ENCODE measurements at regions not wholly inside any gene's neighbourhood (a gene's known extent, or its start where the extent isn't known, plus 50 kb on each side); places are given as distances from the start of the nearest gene placed in this dataset.
"Not testable (repeated sequence)": the region's sequence is repeated elsewhere in the genome, so short reads cannot be mapped to it uniquely, and the experiment has no call there.

- DNase-seq (ENCODE audit: low read depth, low spot score): peak; percentile 2
- in situ Hi-C loops (cut with HindIII; ENCODE audit: low sequenced_read_pairs): no loop called here
- H3K4me3 ChIP-seq (ENCODE audit: low read depth, low read length): no peak overlapping the region
- TF ChIP-seq, protein P1, sequence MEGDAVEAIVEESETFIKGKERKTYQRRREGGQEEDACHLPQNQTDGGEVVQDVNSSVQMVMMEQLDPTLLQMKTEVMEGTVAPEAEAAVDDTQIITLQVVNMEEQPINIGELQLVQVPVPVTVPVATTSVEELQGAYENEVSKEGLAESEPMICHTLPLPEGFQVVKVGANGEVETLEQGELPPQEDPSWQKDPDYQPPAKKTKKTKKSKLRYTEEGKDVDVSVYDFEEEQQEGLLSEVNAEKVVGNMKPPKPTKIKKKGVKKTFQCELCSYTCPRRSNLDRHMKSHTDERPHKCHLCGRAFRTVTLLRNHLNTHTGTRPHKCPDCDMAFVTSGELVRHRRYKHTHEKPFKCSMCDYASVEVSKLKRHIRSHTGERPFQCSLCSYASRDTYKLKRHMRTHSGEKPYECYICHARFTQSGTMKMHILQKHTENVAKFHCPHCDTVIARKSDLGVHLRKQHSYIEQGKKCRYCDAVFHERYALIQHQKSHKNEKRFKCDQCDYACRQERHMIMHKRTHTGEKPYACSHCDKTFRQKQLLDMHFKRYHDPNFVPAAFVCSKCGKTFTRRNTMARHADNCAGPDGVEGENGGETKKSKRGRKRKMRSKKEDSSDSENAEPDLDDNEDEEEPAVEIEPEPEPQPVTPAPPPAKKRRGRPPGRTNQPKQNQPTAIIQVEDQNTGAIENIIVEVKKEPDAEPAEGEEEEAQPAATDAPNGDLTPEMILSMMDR (IDR thresholded peaks at IDR 0.05; ENCODE audit: low read depth, low read length): no peak
These were observed 401.2 kb downstream of the PTH2R start for GRCh38 chr2:208807756-208808155.

DNA sequence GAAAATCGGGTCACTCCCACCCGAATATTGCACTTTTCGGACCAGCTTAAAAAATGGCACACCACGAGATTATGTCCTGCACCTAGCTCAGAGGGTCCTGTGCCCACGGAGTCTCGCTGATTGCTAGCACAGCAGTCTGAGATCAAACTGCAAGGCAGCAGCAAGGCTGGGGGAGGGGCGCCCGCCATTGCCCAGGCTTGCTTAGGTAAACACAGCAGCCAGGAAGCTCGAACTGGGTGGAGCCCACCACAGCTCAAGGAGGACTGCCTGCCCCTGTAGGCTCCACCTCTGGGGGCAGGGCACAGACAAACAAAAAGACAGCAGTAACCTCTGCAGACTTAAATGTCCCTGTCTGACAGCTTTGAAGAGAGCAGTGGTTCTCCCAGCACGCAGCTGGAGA, 405.3 kb downstream of the PTH2R start:
- DNase-seq (ENCODE audit: low read depth, low spot score); in situ Hi-C loops (cut with HindIII; ENCODE audit: low sequenced_read_pairs); H3K4me3 ChIP-seq (ENCODE audit: low read depth, low read length): not testable (repeated sequence)

DNA sequence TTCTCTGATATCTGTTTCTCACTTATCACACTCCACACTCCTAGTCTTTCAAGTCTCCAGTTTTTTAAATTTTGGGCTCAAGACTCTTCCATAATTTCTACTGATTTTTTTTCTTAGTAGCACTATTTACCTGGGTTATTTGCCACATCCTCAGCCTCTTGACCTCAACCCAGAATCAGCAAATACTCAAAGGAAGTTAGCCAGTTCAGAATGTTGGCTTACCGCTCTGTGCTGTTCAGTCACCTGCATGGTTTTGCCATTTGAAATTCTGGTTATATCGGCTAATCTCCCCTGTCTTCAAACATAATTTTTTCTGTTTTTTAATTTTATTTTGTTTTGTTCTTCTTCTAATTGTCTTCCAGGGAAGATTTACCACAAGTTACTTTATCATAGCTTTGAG, 412.6 kb downstream of the PTH2R start:
- DNase-seq (ENCODE audit: low read depth, low spot score): no peak
- H3K4me3 ChIP-seq (ENCODE audit: low read depth, low read length): no peak overlapping the region
- in situ Hi-C loops (cut with HindIII; ENCODE audit: low sequenced_read_pairs): no loop called here
- TF ChIP-seq, protein P1 (IDR thresholded peaks at IDR 0.05; ENCODE audit: low read depth, low read length): no peak

DNA sequence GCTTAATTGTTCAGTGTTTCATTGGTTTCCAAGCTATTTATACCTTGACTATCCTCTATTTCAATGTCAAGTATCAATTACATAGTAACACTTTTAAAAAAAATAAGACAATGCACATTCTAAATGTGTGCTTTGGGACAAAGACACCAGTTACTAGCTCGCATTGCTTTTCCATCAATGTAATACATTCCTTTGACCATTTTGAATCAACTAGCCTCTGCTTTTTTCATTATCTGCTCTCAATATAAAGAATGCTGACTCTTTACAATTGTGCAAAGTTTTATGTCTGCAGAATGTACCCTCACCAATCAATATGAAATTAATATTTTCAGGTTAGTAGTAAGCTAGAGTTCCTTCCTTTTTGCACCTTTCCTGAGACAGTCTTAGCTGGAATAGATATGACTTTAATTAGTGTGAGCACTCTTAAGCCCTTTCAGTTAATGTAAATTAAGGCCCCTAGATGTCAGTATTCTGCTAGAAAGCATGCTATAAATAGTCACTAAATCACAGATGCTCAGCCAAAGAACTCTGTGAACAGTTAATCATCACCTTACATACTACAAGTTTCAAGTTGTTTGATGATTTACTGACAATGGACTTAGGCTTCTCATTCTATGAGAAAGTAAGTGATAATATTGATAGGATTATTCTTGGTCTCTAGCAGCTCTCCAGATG, 413.6 kb downstream of the PTH2R start:
- in situ Hi-C loops (cut with HindIII; ENCODE audit: low sequenced_read_pairs): no loop called here
- H3K4me3 ChIP-seq (ENCODE audit: low read depth, low read length): no peak overlapping the region
- TF ChIP-seq, protein P1 (IDR thresholded peaks at IDR 0.05; ENCODE audit: low read depth, low read length): no peak
- no peak for DNase-seq (ENCODE audit: low read depth, low spot score)

DNA sequence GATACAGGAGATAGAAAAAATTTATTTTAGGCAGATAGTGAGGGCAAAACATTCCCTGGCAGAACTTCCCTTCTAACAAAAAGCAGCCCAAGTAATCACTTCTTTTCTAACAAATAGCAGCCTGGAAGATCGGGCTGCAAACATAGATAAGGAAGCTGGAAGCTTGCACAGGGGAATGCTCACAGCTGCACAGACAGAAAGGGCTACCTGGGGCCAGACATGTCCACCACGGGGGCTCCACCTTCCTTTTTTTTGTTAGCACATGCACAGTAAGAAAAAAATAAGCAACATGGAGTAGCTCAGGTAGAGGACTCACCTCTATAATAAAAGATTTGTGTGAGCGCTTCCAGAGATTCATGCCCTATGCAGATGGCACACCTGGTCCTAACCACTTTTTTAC, 420.5 kb downstream of the PTH2R start:
- DNase-seq (ENCODE audit: low read depth, low spot score): no peak
- TF ChIP-seq, protein P1 (IDR thresholded peaks at IDR 0.05; ENCODE audit: low read depth, low read length): no peak
- H3K4me3 ChIP-seq (ENCODE audit: low read depth, low read length): no peak overlapping the region
- in situ Hi-C loops (cut with HindIII; ENCODE audit: low sequenced_read_pairs): no loop called here

- TF ChIP-seq, protein P1 (IDR thresholded peaks at IDR 0.05; ENCODE audit: low read depth, low read length): no peak
- no peak overlapping the region for H3K4me3 ChIP-seq (ENCODE audit: low read depth, low read length)
- no peak for DNase-seq (ENCODE audit: low read depth, low spot score)
- in situ Hi-C loops (cut with HindIII; ENCODE audit: low sequenced_read_pairs): no loop called here
These were observed 421.1 kb downstream of the PTH2R start for GRCh38 chr2:208827549-208828221.

DNA sequence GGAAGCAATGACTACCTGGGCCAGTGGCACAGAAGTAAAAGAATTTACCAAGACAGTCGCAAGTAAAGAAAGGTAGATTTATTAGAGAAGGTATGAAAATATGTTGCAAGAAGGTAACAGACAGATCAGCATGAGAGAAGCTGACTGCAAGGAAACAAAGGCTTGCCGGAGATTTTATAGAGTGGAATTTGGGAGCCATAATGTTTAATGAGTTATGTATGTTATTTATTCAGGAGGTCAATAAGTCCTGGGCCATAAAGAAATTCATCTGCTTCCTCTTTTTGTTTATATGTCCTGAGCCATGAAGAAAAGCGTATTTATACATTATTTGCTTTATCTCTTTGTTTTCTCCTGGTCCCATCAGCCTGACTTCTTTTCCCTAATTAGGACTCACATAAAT, 423.6 kb downstream of the PTH2R start:
- TF ChIP-seq, protein P1 (IDR thresholded peaks at IDR 0.05; ENCODE audit: low read depth, low read length): no peak
- in situ Hi-C loops (cut with HindIII; ENCODE audit: low sequenced_read_pairs): no loop called here

More for the DNA sequence above, 423.6 kb downstream of the PTH2R start:
- H3K4me3 ChIP-seq (ENCODE audit: low read depth, low read length): no peak overlapping the region
- DNase-seq (ENCODE audit: low read depth, low spot score): no peak

All from astrocyte of the spinal cord (primary cell).